ENCODE measurements at regions not wholly inside any gene's neighbourhood (a gene's known extent, or its start where the extent isn't known, plus 50 kb on each side); places are given as distances from the start of the nearest gene placed in this dataset.
A peak's percentile ranks its signal among the peaks of the same experiment; 100 is the strongest.

DNA sequence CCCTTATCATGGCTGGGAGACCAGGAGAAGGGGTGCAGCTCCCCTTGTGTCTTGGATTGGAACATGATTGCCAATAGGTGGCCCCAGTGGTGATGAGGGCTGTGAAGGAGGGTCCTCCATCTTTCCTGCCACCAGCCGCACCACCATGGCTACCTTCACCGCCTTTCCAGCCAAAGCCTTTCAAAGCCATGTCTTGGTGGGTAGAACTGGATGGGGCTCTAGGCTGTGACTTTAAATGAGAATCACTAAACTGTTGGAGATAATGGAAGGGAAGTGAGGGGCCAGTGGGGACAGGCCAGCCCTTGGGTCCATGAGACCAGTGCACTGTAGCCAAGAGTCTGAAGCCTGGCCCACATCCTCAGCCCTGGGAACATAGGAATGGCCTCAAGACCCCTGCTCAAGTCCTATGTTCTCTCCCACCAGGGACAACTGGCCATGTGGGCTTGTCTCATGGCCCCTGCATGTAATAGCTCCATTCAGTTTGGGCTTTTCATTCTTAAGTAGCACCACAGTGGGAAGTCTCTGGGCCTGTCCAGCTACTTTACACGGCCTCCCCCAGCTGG is 345.7 kb downstream of the DYSF start:
- Histone ChIP-seq H3K79me2 (ENCODE audit: insufficient read depth, low read depth) (no peaks in the 10 kb centered on the region), H3K4me1 (ENCODE audit: low read depth, poor library complexity, severe bottlenecking) (no peaks in the 10 kb centered on the region), H3K4me3 (IDR thresholded peaks at IDR 0.05; ENCODE audit: insufficient read depth, low read depth, low read length) (no peak overlapping the region), H3K36me3 (ENCODE audit: insufficient read depth) (no peaks in the 10 kb centered on the region), H3K4me2 (no peak overlapping the region), H4K20me1 (ENCODE audit: insufficient read depth) (no peaks in the 10 kb centered on the region), H2AFZ (ENCODE audit: low read depth) (no peak overlapping the region), H3K9ac (no peak overlapping the region), H3K27me3 (ENCODE audit: insufficient read depth, low read depth) (no peaks in the 10 kb centered on the region), H3K27ac (no peak overlapping the region)
- TF ChIP-seq, protein P1, sequence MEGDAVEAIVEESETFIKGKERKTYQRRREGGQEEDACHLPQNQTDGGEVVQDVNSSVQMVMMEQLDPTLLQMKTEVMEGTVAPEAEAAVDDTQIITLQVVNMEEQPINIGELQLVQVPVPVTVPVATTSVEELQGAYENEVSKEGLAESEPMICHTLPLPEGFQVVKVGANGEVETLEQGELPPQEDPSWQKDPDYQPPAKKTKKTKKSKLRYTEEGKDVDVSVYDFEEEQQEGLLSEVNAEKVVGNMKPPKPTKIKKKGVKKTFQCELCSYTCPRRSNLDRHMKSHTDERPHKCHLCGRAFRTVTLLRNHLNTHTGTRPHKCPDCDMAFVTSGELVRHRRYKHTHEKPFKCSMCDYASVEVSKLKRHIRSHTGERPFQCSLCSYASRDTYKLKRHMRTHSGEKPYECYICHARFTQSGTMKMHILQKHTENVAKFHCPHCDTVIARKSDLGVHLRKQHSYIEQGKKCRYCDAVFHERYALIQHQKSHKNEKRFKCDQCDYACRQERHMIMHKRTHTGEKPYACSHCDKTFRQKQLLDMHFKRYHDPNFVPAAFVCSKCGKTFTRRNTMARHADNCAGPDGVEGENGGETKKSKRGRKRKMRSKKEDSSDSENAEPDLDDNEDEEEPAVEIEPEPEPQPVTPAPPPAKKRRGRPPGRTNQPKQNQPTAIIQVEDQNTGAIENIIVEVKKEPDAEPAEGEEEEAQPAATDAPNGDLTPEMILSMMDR (conservative IDR thresholded peaks at IDR 0.05; ENCODE audit: low read depth, low read length) = no peak

DNA sequence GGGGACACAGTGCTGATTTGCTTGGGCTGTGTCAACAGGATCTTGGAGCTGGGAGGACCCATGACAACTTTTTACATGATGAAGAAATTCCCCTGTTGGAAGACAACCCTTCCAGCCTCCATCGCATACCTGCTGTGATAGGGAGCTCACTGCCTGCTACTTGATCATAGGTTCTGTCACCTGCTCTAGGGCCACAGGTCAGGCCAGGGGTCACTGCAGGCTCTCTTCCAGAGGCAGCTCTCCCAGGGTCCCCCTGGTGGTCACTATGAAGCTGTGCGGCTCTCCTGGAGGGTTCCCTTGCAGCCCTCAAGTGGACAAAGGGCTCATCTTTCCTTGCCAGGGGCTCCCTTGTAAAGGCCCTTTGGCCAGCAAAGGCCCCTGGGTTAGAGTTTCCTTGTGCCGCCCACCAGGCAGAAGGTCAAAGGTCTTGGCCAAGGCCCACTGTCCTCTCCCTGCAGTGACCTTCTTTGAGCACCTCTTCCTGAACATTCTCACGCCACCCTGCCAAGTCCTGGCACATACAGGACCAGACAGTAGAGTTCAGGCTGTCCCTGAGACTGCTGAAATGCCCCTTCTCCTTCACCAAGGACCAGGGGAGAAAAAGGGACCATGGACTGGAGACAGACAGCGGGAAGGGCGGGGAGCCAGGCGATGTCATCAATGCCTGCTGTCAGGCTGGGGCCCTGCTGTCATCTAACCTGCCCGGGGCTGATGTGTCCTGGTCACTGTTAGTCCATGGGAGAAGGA is 345.1 kb downstream of the DYSF start:
- Histone ChIP-seq H3K36me3 (ENCODE audit: insufficient read depth) (no peaks in the 10 kb centered on the region), H4K20me1 (ENCODE audit: insufficient read depth) (no peaks in the 10 kb centered on the region), H3K27me3 (ENCODE audit: insufficient read depth, low read depth) (no peaks in the 10 kb centered on the region), H3K79me2 (ENCODE audit: insufficient read depth, low read depth) (no peaks in the 10 kb centered on the region), H2AFZ (ENCODE audit: low read depth) (no peak overlapping the region), H3K4me1 (ENCODE audit: low read depth, poor library complexity, severe bottlenecking) (no peaks in the 10 kb centered on the region), H3K27ac (no peak overlapping the region), H3K4me2 (no peak overlapping the region), H3K4me3 (IDR thresholded peaks at IDR 0.05; ENCODE audit: insufficient read depth, low read depth, low read length) (no peak overlapping the region), H3K9ac (no peak overlapping the region)
- TF ChIP-seq, protein P1 (conservative IDR thresholded peaks at IDR 0.05; ENCODE audit: low read depth, low read length) = peak; percentile 74

DNA sequence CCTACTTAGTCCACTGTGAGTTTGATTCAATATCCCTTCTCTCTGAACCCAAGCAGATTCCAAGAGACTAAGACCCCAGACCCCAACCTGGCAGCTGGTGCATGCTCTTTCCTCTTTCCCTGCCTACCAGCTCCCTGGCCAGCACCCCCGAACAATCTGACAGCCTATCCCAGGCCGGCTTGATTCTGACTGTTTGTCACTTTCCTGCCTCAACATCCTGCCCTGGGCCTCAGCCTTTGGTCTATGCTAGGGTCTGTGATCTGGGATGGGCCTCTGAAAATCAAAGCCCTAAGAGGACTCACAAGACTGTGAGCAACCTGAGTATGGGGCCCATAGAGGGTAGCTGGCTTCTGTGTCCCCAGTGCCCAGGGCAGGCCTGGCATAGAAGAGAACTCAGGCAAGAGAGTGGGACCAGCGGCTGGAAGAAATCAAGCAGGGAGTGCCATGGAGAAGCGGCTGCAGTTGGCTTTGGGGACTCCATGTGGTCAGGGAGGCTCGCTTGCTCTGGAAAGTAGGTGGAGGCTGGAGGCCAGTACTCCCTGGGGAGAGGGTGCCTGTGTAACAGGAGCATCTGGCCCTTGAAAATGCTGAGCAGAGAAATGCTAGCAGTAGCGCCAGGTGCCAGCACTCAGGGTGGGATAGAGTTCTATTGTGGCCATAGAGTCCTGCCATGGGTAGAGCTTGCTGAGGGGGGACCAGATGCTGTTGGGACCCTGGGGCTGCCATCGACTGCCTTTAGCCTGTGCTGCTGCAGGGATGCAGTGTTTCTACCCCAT is 343.9 kb downstream of the DYSF start:
- no peak overlapping the region for H2AFZ ChIP-seq (ENCODE audit: low read depth)
- TF ChIP-seq, protein P1 (conservative IDR thresholded peaks at IDR 0.05; ENCODE audit: low read depth, low read length) = no peak
- no peak overlapping the region for H3K27ac ChIP-seq
- H3K4me3 ChIP-seq (IDR thresholded peaks at IDR 0.05; ENCODE audit: insufficient read depth, low read depth, low read length) = no peak overlapping the region
- no peaks in the 10 kb centered on the region for H3K27me3 ChIP-seq (ENCODE audit: insufficient read depth, low read depth)
- H4K20me1 ChIP-seq (ENCODE audit: insufficient read depth) = no peaks in the 10 kb centered on the region
- H3K36me3 ChIP-seq (ENCODE audit: insufficient read depth) = no peaks in the 10 kb centered on the region
- H3K4me1 ChIP-seq (ENCODE audit: low read depth, poor library complexity, severe bottlenecking) = no peaks in the 10 kb centered on the region
- no peak overlapping the region for H3K4me2 ChIP-seq
- H3K9ac ChIP-seq = no peak overlapping the region
- H3K79me2 ChIP-seq (ENCODE audit: insufficient read depth, low read depth) = no peaks in the 10 kb centered on the region

DNA sequence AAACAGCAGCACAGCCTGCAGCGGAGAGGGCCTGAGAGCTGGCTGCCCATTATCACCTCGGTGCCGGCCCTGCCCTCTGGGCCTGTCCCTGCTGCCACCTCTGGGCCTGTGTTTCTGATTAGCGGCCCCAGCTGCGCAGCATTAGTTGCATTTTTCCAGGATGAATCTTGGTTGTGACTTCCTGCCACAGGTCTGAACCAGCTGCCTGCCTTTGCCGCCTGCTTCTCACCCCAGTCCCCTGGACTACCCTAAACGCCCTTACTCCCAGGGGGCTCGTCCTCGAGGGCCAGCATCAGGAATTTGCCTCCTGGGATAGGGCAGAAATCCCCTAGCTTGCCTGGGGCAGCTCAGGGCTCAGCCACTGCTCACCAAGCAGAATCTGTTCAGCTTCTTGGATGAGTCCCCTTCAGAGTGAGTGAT is 342.8 kb downstream of the DYSF start:
- H3K27me3 ChIP-seq (ENCODE audit: insufficient read depth, low read depth) = no peaks in the 10 kb centered on the region
- no peaks in the 10 kb centered on the region for H3K79me2 ChIP-seq (ENCODE audit: insufficient read depth, low read depth)
- H3K4me2 ChIP-seq = no peak overlapping the region
- no peaks in the 10 kb centered on the region for H3K4me1 ChIP-seq (ENCODE audit: low read depth, poor library complexity, severe bottlenecking)
- H3K4me3 ChIP-seq (IDR thresholded peaks at IDR 0.05; ENCODE audit: insufficient read depth, low read depth, low read length) = no peak overlapping the region
- no peak overlapping the region for H2AFZ ChIP-seq (ENCODE audit: low read depth)
- TF ChIP-seq, protein P1 (conservative IDR thresholded peaks at IDR 0.05; ENCODE audit: low read depth, low read length) = no peak
- H3K36me3 ChIP-seq (ENCODE audit: insufficient read depth) = no peaks in the 10 kb centered on the region
- no peak overlapping the region for H3K9ac ChIP-seq
- no peak overlapping the region for H3K27ac ChIP-seq
- H4K20me1 ChIP-seq (ENCODE audit: insufficient read depth) = no peaks in the 10 kb centered on the region
